Type B pancreatic cell (in vitro differentiated cells): ENCODE measurements at regions not wholly inside any gene's neighbourhood (a gene's known extent, or its start where the extent isn't known, plus 50 kb on each side); places are given as distances from the start of the nearest gene placed in this dataset.

ENCODE experiments used
- DNase-seq: peaks from one replicate; pipeline ENCODE4 v3.0.0; 2021; ENCODE audit warnings: mixed read lengths; ENCODE audit not compliant: unreplicated experiment; ENCODE audit errors: extremely low spot score
- H3K27ac Mint-ChIP-seq: 2 replicates; pipeline ENCODE4 v1.8.0; 2021; ENCODE audit warnings: mild to moderate bottlenecking, mixed read lengths
- H3K27me3 Mint-ChIP-seq: 2 replicates; pipeline ENCODE4 v1.8.0; 2021; ENCODE audit warnings: mixed read lengths
- H3K36me3 Mint-ChIP-seq: 2 replicates; pipeline ENCODE4 v1.8.0; 2021; ENCODE audit warnings: mixed read lengths
- H3K4me1 Mint-ChIP-seq: one replicate; pipeline ENCODE4 v1.8.0; 2021; ENCODE audit warnings: mixed read lengths; ENCODE audit not compliant: unreplicated experiment
- H3K4me3 Mint-ChIP-seq: 2 replicates; pipeline ENCODE4 v1.8.0; 2021; ENCODE audit warnings: mild to moderate bottlenecking, mixed read lengths
- H3K9me3 Mint-ChIP-seq: 2 replicates; pipeline ENCODE4 v1.8.0; 2021; ENCODE audit warnings: mixed read lengths
- TF ChIP-seq, protein P1 (sequence below): fragments of 200-600 bp; sonication (generic); conservative IDR thresholded peaks from 2 replicates; pipeline ENCODE4 v1.5.0; 2021; ENCODE audit warnings: antibody characterized with exemption, mild to moderate bottlenecking

- Mint-ChIP-seq H3K27ac (no peak overlapping the region), H3K4me3 (no peak overlapping the region), H3K4me1 (peaks cover 5% of the 10 kb centered on the region), H3K27me3 (no peaks in the 10 kb centered on the region), H3K36me3 (no peaks in the 10 kb centered on the region), H3K9me3 (no peaks in the 10 kb centered on the region)
- no peak for DNase-seq
- TF ChIP-seq, protein P1, sequence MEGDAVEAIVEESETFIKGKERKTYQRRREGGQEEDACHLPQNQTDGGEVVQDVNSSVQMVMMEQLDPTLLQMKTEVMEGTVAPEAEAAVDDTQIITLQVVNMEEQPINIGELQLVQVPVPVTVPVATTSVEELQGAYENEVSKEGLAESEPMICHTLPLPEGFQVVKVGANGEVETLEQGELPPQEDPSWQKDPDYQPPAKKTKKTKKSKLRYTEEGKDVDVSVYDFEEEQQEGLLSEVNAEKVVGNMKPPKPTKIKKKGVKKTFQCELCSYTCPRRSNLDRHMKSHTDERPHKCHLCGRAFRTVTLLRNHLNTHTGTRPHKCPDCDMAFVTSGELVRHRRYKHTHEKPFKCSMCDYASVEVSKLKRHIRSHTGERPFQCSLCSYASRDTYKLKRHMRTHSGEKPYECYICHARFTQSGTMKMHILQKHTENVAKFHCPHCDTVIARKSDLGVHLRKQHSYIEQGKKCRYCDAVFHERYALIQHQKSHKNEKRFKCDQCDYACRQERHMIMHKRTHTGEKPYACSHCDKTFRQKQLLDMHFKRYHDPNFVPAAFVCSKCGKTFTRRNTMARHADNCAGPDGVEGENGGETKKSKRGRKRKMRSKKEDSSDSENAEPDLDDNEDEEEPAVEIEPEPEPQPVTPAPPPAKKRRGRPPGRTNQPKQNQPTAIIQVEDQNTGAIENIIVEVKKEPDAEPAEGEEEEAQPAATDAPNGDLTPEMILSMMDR = no peak
These were observed 380.5 kb upstream of the PRMT6 start for GRCh38 chr1:106676021-106676420.

GRCh38 chr1:106677181-106677580 lies 379.3 kb upstream of the PRMT6 start:
- H3K4me3 Mint-ChIP-seq = no peak overlapping the region
- DNase-seq = no peak
- TF ChIP-seq, protein P1 = no peak
- no peaks in the 10 kb centered on the region for H3K27me3 Mint-ChIP-seq
- peaks cover 12% of the 10 kb centered on the region for H3K4me1 Mint-ChIP-seq
- no peaks in the 10 kb centered on the region for H3K36me3 Mint-ChIP-seq
- H3K9me3 Mint-ChIP-seq = no peaks in the 10 kb centered on the region
- no peak overlapping the region for H3K27ac Mint-ChIP-seq

GRCh38 chr1:106677721-106678120 lies 378.8 kb upstream of the PRMT6 start:
- no peak for DNase-seq
- peaks cover 13% of the 10 kb centered on the region for H3K4me1 Mint-ChIP-seq
- H3K27me3 Mint-ChIP-seq = no peaks in the 10 kb centered on the region
- no peak overlapping the region for H3K27ac Mint-ChIP-seq
- TF ChIP-seq, protein P1 = no peak
- no peaks in the 10 kb centered on the region for H3K36me3 Mint-ChIP-seq
- no peak overlapping the region for H3K4me3 Mint-ChIP-seq
- H3K9me3 Mint-ChIP-seq = no peaks in the 10 kb centered on the region

GRCh38 chr1:106678279-106679050 lies 378.0 kb upstream of the PRMT6 start:
- no peaks in the 10 kb centered on the region for H3K36me3 Mint-ChIP-seq

DNA sequence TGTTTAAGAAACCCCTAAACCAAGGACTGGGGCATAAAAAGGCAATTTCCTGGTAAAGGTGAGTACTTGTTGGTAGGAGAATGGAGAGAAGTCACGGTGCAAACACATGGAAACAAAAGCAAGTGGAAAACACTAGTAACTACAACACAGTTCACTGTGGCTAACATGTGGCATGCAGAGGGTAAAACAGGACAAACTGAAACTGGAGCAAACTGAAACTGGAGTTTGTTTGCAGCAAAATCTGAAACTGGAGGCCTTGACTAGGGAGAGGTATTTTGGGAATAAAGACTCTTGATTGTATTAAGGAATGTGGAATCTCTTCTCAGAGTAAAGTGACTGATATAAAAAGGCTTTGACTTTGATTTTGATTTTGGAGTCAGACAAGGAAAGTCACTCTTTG lies 376.3 kb upstream of the PRMT6 start:
- no peaks in the 10 kb centered on the region for H3K36me3 Mint-ChIP-seq
- no peak overlapping the region for H3K4me3 Mint-ChIP-seq
- H3K27me3 Mint-ChIP-seq = no peaks in the 10 kb centered on the region
- DNase-seq = no peak
- no peaks in the 10 kb centered on the region for H3K9me3 Mint-ChIP-seq
- TF ChIP-seq, protein P1 = no peak
- peaks cover 13% of the 10 kb centered on the region for H3K4me1 Mint-ChIP-seq
- no peak overlapping the region for H3K27ac Mint-ChIP-seq

More at GRCh38 chr1:106678279-106679050, 378.0 kb upstream of the PRMT6 start:
- TF ChIP-seq, protein P1 = no peak
- no peak for DNase-seq
- peaks cover 13% of the 10 kb centered on the region for H3K4me1 Mint-ChIP-seq
- no peaks in the 10 kb centered on the region for H3K27me3 Mint-ChIP-seq
- no peak overlapping the region for H3K4me3 Mint-ChIP-seq
- no peaks in the 10 kb centered on the region for H3K9me3 Mint-ChIP-seq
- H3K27ac Mint-ChIP-seq = no peak overlapping the region
